DND-41 (cell line): ENCODE measurements at regions not wholly inside any gene's neighbourhood (a gene's known extent, or its start where the extent isn't known, plus 50 kb on each side); places are given as distances from the start of the nearest gene placed in this dataset.

Experiments
- ATAC-seq: fragments of 200-7000 bp; cut with Tn5 transposase; 3 replicates; pipeline ENCODE4 v1.9.1; 2021; ENCODE audit warnings: low read depth; ENCODE audit not compliant: insufficient read depth
- DNase-seq: peaks from one replicate; pipeline ENCODE4 v3.0.0-alpha.2; 2020
- H2AFZ ChIP-seq: 2 replicates; pipeline ENCODE4 v1.6.0; 2012; ENCODE audit warnings: low read depth, low read length
- H3K27ac ChIP-seq: 2 replicates; pipeline ENCODE4 v1.5.1; 2012; ENCODE audit warnings: low read length, inconsistent platforms
- H3K27me3 ChIP-seq: fragments of 200-600 bp; sonication (generic); 2 replicates; pipeline ENCODE4 v1.6.0; 2012; ENCODE audit warnings: low read length, mild to moderate bottlenecking, inconsistent platforms; ENCODE audit not compliant: insufficient read depth, poor library complexity
- H3K36me3 ChIP-seq: 2 replicates; pipeline ENCODE4 v1.5.1; 2012; ENCODE audit warnings: low read length, inconsistent platforms; ENCODE audit not compliant: insufficient read depth
- H3K4me1 ChIP-seq: 2 replicates; pipeline ENCODE4 v1.5.1; 2012; ENCODE audit warnings: mild to moderate bottlenecking, low read length; ENCODE audit not compliant: insufficient read depth
- H3K4me2 ChIP-seq: 2 replicates; pipeline ENCODE4 v1.6.0; 2012; ENCODE audit warnings: mild to moderate bottlenecking, moderate library complexity, low read length, inconsistent platforms; ENCODE audit not compliant: insufficient read depth
- H3K4me3 ChIP-seq, 2 experiments: fragments of 200-600 bp in 1 of 2; shearing (Covaris generic) in 1 of 2; 2 replicates each; pipeline ENCODE4 v1.5.1; 2012 to 2016; ENCODE audit warnings: inconsistent platforms in 2 of 2, low read length in 2 of 2, mild to moderate bottlenecking in 2 of 2, low read depth in 1 of 2, moderate library complexity in 1 of 2
- H3K79me2 ChIP-seq: 2 replicates; pipeline ENCODE4 v1.6.0; 2012; ENCODE audit warnings: low read length, inconsistent platforms; ENCODE audit not compliant: insufficient read depth
- H3K9ac ChIP-seq: 2 replicates; pipeline ENCODE4 v1.6.0; 2012; ENCODE audit warnings: low read depth, mild to moderate bottlenecking, inconsistent platforms, low read length, moderate library complexity
- H3K9me3 ChIP-seq: 2 replicates; pipeline ENCODE4 v1.5.1; 2012; ENCODE audit warnings: low read length, moderate library complexity, mild to moderate bottlenecking, inconsistent platforms; ENCODE audit not compliant: insufficient read depth, severe bottlenecking
- H4K20me1 ChIP-seq: 2 replicates; pipeline ENCODE4 v1.6.0; 2012; ENCODE audit warnings: low read length; ENCODE audit not compliant: insufficient read depth
- EZH2 ChIP-seq: IDR thresholded peaks from 3 replicates; pipeline ENCODE4 v1.6.1; 2012; ENCODE audit warnings: borderline replicate concordance, low read depth, mild to moderate bottlenecking, moderate library complexity, low read length, inconsistent platforms; ENCODE audit not compliant: severe bottlenecking
- TF ChIP-seq, protein P1 (sequence below): IDR thresholded peaks from 2 replicates; pipeline ENCODE4 v1.5.1; 2012; ENCODE audit warnings: borderline replicate concordance, low read length, moderate library complexity, mild to moderate bottlenecking; ENCODE audit not compliant: poor library complexity, severe bottlenecking; ENCODE audit errors: extremely low read depth

DNA sequence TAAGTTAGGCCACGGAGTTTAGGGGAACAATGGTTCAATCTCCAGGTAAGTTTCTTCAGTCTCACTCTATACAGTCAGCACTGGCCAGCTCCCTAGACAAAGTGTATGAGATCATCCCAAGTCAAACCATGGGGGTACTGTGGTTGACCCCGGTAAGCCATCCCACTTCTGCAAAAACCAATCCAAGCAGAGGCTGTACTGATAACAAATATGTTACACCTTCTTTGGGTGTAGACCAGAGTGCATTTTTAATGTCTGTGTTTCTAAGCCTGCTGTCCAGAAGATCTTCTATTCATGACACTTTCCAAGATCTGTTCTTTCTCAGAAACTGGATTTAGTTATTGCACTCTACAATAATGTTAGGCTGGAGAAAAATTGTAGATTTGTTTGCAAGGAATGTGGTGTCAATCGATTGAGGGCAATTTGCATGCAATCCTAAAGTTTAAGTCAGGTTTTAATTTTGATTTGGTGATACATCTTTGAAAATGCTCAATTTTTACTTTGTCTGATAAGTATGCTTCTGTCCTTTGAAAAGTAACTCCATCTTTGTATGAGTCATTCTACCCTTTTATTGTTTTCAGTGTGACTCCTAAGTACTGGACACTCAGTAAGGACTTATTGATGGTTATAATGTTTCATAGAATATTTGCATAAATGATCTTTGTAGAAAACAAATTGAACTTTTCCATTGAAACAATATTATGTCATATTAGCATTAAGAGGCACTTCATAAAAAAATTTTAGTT, 152.4 kb downstream of the HLX start:
- H2AFZ ChIP-seq, result no peak overlapping the region
- no peak overlapping the region for H3K4me2 ChIP-seq
- ATAC-seq (no peak), DNase-seq (no peak)
- no peaks in the 10 kb centered on the region for H3K36me3 ChIP-seq
- no peaks in the 10 kb centered on the region for H3K79me2 ChIP-seq
- TF ChIP-seq EZH2, result no peak
- TF ChIP-seq, protein P1, sequence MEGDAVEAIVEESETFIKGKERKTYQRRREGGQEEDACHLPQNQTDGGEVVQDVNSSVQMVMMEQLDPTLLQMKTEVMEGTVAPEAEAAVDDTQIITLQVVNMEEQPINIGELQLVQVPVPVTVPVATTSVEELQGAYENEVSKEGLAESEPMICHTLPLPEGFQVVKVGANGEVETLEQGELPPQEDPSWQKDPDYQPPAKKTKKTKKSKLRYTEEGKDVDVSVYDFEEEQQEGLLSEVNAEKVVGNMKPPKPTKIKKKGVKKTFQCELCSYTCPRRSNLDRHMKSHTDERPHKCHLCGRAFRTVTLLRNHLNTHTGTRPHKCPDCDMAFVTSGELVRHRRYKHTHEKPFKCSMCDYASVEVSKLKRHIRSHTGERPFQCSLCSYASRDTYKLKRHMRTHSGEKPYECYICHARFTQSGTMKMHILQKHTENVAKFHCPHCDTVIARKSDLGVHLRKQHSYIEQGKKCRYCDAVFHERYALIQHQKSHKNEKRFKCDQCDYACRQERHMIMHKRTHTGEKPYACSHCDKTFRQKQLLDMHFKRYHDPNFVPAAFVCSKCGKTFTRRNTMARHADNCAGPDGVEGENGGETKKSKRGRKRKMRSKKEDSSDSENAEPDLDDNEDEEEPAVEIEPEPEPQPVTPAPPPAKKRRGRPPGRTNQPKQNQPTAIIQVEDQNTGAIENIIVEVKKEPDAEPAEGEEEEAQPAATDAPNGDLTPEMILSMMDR, result no peak
- H3K4me3 ChIP-seq, result no peak overlapping the region
- H3K9me3 ChIP-seq, result no peaks in the 10 kb centered on the region
- H3K27me3 ChIP-seq, result no peaks in the 10 kb centered on the region
- no peaks in the 10 kb centered on the region for H4K20me1 ChIP-seq
- no peak overlapping the region for H3K9ac ChIP-seq
- no peak overlapping the region for H3K27ac ChIP-seq
- H3K4me1 ChIP-seq, result no peaks in the 10 kb centered on the region

DNA sequence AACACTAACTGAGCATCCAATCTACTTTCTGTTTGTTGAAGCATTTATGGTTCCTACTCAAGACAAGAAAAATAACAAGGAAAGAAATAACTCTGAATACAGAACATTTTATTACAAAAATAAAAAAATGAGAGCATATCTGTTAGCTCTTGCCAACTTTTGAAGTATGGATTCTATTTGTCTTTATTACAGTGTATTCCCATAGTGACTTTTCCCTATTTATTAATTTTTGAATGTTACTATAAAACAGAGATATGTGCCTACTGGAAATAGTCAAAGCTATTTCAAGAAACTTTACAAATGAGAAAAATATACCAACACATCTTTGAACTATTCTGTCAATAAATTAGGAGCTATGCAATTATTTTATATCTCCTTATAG, 153.0 kb downstream of the HLX start:
- H3K79me2 ChIP-seq, result no peaks in the 10 kb centered on the region
- TF ChIP-seq EZH2, result no peak
- TF ChIP-seq, protein P1, result no peak
- no peak overlapping the region for H3K4me2 ChIP-seq
- DNase-seq, result no peak
- no peaks in the 10 kb centered on the region for H3K9me3 ChIP-seq
- no peak overlapping the region for H3K9ac ChIP-seq
- no peaks in the 10 kb centered on the region for H4K20me1 ChIP-seq
- H3K4me3 ChIP-seq, result no peak overlapping the region
- H3K27ac ChIP-seq, result no peak overlapping the region
- H2AFZ ChIP-seq, result no peak overlapping the region
- no peak for ATAC-seq
- H3K36me3 ChIP-seq, result no peaks in the 10 kb centered on the region
- H3K4me1 ChIP-seq, result no peaks in the 10 kb centered on the region
- H3K27me3 ChIP-seq, result no peaks in the 10 kb centered on the region

DNA sequence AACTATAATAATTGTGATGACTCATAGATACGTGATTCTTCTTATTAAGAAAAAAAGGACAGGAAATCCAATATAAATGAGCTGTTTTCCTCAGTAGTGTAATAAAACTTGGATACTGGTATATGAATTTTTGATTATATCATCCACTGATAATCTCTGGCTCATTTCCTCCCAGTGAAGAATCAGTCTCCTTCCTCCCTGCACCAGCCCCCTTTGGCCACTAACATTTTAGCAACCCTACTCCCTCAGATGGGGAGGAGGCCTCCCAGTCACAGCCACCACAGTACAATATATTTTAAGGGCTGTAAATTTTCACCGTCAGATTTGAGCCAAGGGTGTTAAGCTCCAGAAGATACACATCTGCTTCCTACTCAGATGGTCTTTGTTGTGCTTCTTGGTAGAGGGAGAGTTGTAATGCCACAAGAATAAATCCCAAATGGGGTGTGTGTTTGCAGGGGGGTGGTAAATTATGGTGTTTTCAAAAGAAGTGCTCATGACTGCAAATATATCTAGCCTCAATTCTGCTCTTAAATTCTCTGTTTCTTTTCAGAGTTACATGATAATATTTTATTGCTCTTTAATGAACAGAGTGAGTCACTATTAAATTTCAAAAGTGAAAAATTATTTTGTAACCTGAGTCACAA, 153.5 kb downstream of the HLX start:
- no peaks in the 10 kb centered on the region for H3K4me1 ChIP-seq
- H3K27ac ChIP-seq, result no peak overlapping the region
- TF ChIP-seq, protein P1, result no peak
- no peak for TF ChIP-seq EZH2
- ATAC-seq (no peak), DNase-seq (no peak)
- no peaks in the 10 kb centered on the region for H3K36me3 ChIP-seq
- no peak overlapping the region for H2AFZ ChIP-seq
- H3K79me2 ChIP-seq, result no peaks in the 10 kb centered on the region
- no peak overlapping the region for H3K9ac ChIP-seq
- H3K9me3 ChIP-seq, result no peaks in the 10 kb centered on the region
- no peaks in the 10 kb centered on the region for H4K20me1 ChIP-seq
- H3K27me3 ChIP-seq, result no peaks in the 10 kb centered on the region
- no peak overlapping the region for H3K4me2 ChIP-seq
- no peak overlapping the region for H3K4me3 ChIP-seq
